Natural killer cell (primary cell): ENCODE measurements at regions not wholly inside any gene's neighbourhood (a gene's known extent, or its start where the extent isn't known, plus 50 kb on each side); places are given as distances from the start of the nearest gene placed in this dataset.
"Not testable (repeated sequence)": the region's sequence is repeated elsewhere in the genome, so short reads cannot be mapped to it uniquely, and the experiment has no call there.

Experiments used
- ATAC-seq, 3 donors: fragments of 150-1000 bp in 2 of 3; fragments of 200-7000 bp in 1 of 3; cut with Tn5 transposase; 1 replicate in 1 of 3; 2 replicates in 2 of 3; pipeline ENCODE4 v1.10.0; 2021; ENCODE audit warnings: mild to moderate bottlenecking in 2 of 3, moderate library complexity in 2 of 3
- DNase-seq, 2 donors: peaks; one replicate each; pipeline versions ENCODE4 v3.0.0 to v3.0.0-alpha.2; 2013 to 2021; ENCODE audit warnings: mixed read lengths in 1 of 2
- H3K27ac ChIP-seq: one replicate; pipeline ENCODE4 v1.5.1; 2013; ENCODE audit warnings: mild to moderate bottlenecking, low read length
- H3K27me3 ChIP-seq: one replicate; pipeline ENCODE4 v1.6.1; 2013; ENCODE audit warnings: low read length; ENCODE audit not compliant: control insufficient read depth, insufficient read depth
- H3K36me3 ChIP-seq: one replicate; pipeline ENCODE4 v1.6.1; 2013; ENCODE audit warnings: low read length; ENCODE audit not compliant: control insufficient read depth, insufficient read depth
- H3K4me1 ChIP-seq: one replicate; pipeline ENCODE4 v1.6.1; 2013; ENCODE audit warnings: low read length; ENCODE audit not compliant: control insufficient read depth, insufficient read depth
- H3K4me3 ChIP-seq: one replicate; pipeline ENCODE4 v1.5.1; 2013; ENCODE audit warnings: low read length
- H3K9me3 ChIP-seq: one replicate; pipeline ENCODE4 v1.6.1; 2013; ENCODE audit warnings: low read length; ENCODE audit not compliant: control insufficient read depth, insufficient read depth
- H3K27ac Mint-ChIP-seq, 2 donors: one replicate each; pipeline ENCODE4 v1.8.0; 2022; ENCODE audit warnings: mild to moderate bottlenecking in 2 of 2, mixed read lengths in 2 of 2, moderate library complexity in 1 of 2
- H3K27me3 Mint-ChIP-seq, 2 donors: one replicate each; pipeline ENCODE4 v1.8.0; 2022; ENCODE audit warnings: low read depth in 2 of 2, mixed read lengths in 2 of 2
- H3K36me3 Mint-ChIP-seq: one replicate; pipeline ENCODE4 v1.8.0; 2022; ENCODE audit warnings: mixed read lengths
- H3K4me1 Mint-ChIP-seq, 2 donors: one replicate each; pipeline ENCODE4 v1.8.0; 2022; ENCODE audit warnings: mixed read lengths in 2 of 2
- H3K4me3 Mint-ChIP-seq: one replicate; pipeline ENCODE4 v1.8.0; 2022; ENCODE audit warnings: mild to moderate bottlenecking, moderate library complexity, mixed read lengths
- H3K9me3 Mint-ChIP-seq, 2 donors: one replicate each; pipeline ENCODE4 v1.8.0; 2022; ENCODE audit warnings: mixed read lengths in 2 of 2
- WGBS: methylation state at CpG from one replicate; pipeline ENCODE4 v1.1.7; 2013; ENCODE audit warnings: missing lambda C conversion rate; ENCODE audit not compliant: insufficient coverage; 5-methylcytosine and 5-hydroxymethylcytosine counted together
- intact Hi-C: fragments of 100-400 bp; cut with micrococcal nuclease; formaldehyde crosslinking; loops from one replicate; pipeline ENCODE4 v1.14.2; 2022
- TF ChIP-seq, protein P1 (sequence below): fragments of 200-600 bp; IDR thresholded peaks from one replicate; pipeline ENCODE4 v1.8.0; 2022; ENCODE audit warnings: antibody characterized with exemption

DNA sequence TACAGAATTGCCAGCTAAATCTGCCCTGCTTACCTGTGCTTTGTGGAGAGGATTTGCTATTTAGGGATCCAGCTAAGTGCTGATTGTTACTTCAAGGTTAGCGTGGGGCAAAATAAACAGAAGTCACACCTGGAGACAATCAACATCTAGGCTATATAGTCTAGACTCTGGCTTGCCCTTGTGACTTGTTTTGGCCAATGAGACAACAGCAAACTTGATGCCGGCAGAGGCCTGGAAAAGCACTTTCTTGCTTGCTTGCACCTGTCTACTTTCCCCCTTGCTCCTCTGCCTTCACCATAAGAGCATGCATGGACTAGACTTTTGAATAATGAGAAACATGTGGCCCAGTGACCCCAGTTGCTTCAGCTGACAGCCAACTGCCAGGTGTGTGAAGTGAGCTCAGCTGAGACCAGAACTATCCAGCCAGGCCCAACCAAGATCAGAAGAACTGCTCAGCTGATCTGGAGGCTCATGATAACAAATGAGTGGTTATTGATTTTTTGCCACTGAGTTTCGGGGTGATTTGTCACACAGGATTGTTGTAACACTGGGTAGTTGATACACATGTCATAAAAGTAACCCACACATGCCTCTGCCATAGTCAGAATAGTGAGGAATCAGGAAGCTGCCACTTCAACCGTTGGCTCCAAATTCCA, 164.4 kb downstream of the RBMX2 start:
- H3K4me3 ChIP-seq: no peak overlapping the region
- intact Hi-C loops: no loop called here
- H3K27ac ChIP-seq: no peak overlapping the region
- WGBS: 94% methylated on average over 3 of the region's 4 CpGs
- Mint-ChIP-seq H3K36me3 (no peaks in the 10 kb centered on the region), H3K4me3 (no peak overlapping the region), H3K4me1 (no peaks in the 10 kb centered on the region), H3K27me3 (peaks cover 8 to 18% of the 10 kb centered on the region in 2 donors), H3K27ac (no peak overlapping the region), H3K9me3 (no peaks in the 10 kb centered on the region)
- TF ChIP-seq, protein P1, sequence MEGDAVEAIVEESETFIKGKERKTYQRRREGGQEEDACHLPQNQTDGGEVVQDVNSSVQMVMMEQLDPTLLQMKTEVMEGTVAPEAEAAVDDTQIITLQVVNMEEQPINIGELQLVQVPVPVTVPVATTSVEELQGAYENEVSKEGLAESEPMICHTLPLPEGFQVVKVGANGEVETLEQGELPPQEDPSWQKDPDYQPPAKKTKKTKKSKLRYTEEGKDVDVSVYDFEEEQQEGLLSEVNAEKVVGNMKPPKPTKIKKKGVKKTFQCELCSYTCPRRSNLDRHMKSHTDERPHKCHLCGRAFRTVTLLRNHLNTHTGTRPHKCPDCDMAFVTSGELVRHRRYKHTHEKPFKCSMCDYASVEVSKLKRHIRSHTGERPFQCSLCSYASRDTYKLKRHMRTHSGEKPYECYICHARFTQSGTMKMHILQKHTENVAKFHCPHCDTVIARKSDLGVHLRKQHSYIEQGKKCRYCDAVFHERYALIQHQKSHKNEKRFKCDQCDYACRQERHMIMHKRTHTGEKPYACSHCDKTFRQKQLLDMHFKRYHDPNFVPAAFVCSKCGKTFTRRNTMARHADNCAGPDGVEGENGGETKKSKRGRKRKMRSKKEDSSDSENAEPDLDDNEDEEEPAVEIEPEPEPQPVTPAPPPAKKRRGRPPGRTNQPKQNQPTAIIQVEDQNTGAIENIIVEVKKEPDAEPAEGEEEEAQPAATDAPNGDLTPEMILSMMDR: no peak
- H3K36me3 ChIP-seq: no peaks in the 10 kb centered on the region
- no peaks in the 10 kb centered on the region for H3K27me3 ChIP-seq
- H3K9me3 ChIP-seq: no peaks in the 10 kb centered on the region
- H3K4me1 ChIP-seq: no peaks in the 10 kb centered on the region
- no peak for ATAC-seq
- no peak for DNase-seq

DNA sequence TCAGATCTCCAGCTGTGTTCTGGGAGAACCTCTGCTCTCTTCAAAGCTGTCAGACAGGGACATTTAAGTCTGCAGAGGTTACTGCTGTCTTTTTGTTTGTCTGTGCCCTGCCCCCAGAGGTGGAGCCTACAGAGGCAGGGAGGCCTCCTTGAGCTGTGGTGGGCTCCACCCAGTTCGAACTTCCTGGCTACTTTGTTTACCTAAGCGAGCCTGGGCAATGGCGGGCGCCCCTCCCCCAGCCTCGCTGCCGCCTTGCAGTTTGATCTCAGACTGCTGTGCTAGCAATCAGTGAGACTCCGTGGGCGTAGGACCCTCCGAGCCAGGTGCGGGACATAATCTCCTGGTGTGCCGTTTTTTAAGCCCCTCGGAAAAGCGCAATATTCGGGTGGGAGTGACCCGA, 171.2 kb downstream of the RBMX2 start:
- H3K36me3 Mint-ChIP-seq, H3K27ac Mint-ChIP-seq, H3K4me1 Mint-ChIP-seq, H3K27ac ChIP-seq, ATAC-seq, H3K9me3 ChIP-seq, intact Hi-C loops, H3K4me3 Mint-ChIP-seq, H3K36me3 ChIP-seq, H3K4me3 ChIP-seq, DNase-seq, H3K4me1 ChIP-seq, H3K9me3 Mint-ChIP-seq, H3K27me3 ChIP-seq: not testable (repeated sequence)
- peaks cover 8 to 11% of the 10 kb centered on the region in 2 donors for H3K27me3 Mint-ChIP-seq
- no CpG with 5 or more reads among the region's 15 CpGs for whole genome bisulfite sequencing
